ENCODE measurements at regions not wholly inside any gene's neighbourhood (a gene's known extent, or its start where the extent isn't known, plus 50 kb on each side); places are given as distances from the start of the nearest gene placed in this dataset.

- TF ChIP-seq YY1 (IDR thresholded peaks at IDR 0.05; ENCODE audit: low read depth) = no peak
- peak; percentile 41 for TF ChIP-seq RAD21 (IDR thresholded peaks at IDR 0.05; ENCODE audit: low read depth)
- no peak for TF ChIP-seq USF1 (IDR thresholded peaks at IDR 0.05)
Measured at GRCh38 chr12:46131732-46132469, 136.9 kb downstream of the SLC38A1 start.

GRCh38 chr12:46127656-46128055 is 137.3 kb upstream of the SCAF11 start:
- TF ChIP-seq USF1 (IDR thresholded peaks at IDR 0.05) (no peak), NFIC (IDR thresholded peaks at IDR 0.05) (no peak), MAX (IDR thresholded peaks at IDR 0.05) (no peak), TAF1 (IDR thresholded peaks at IDR 0.05; ENCODE audit: low read depth) (no peak), FOXM1 (IDR thresholded peaks at IDR 0.05; ENCODE audit: borderline replicate concordance, low read depth) (no peak), EP300 (IDR thresholded peaks at IDR 0.05; ENCODE audit: borderline replicate concordance) (no peak), CEBPB (IDR thresholded peaks at IDR 0.05) (no peak)

GRCh38 chr12:46126050-46126727 is 135.8 kb upstream of the SCAF11 start:
- TF ChIP-seq CREB1 (IDR thresholded peaks at IDR 0.05; ENCODE audit: low read depth) = no peak
- TF ChIP-seq CEBPB (IDR thresholded peaks at IDR 0.05) = no peak
- no peak for TF ChIP-seq MAX (IDR thresholded peaks at IDR 0.05)
- no peak for TF ChIP-seq EP300 (IDR thresholded peaks at IDR 0.05; ENCODE audit: borderline replicate concordance)
- TF ChIP-seq REST (IDR thresholded peaks at IDR 0.05; ENCODE audit: low read depth) = no peak
- no peak for TF ChIP-seq ZBTB7A (IDR thresholded peaks at IDR 0.05; ENCODE audit: low read depth)
- no peak for TF ChIP-seq USF1 (IDR thresholded peaks at IDR 0.05)
- no peak for TF ChIP-seq FOXM1 (IDR thresholded peaks at IDR 0.05; ENCODE audit: borderline replicate concordance, low read depth)
- no peak for TF ChIP-seq TEAD4 (IDR thresholded peaks at IDR 0.05)
- no peak for TF ChIP-seq YY1 (IDR thresholded peaks at IDR 0.05; ENCODE audit: low read depth)
- no peak for TF ChIP-seq EGR1 (IDR thresholded peaks at IDR 0.05)
- TF ChIP-seq NFIC (IDR thresholded peaks at IDR 0.05) = no peak
- TF ChIP-seq TCF12 (IDR thresholded peaks at IDR 0.05; ENCODE audit: low read depth) = no peak
- TF ChIP-seq TAF1 (IDR thresholded peaks at IDR 0.05; ENCODE audit: low read depth) = no peak
- TF ChIP-seq RAD21 (IDR thresholded peaks at IDR 0.05; ENCODE audit: low read depth) = no peak

- TF ChIP-seq NFIC (IDR thresholded peaks at IDR 0.05) = no peak
- no peak for TF ChIP-seq USF1 (IDR thresholded peaks at IDR 0.05)
- peak; percentile 87 for TF ChIP-seq RAD21 (IDR thresholded peaks at IDR 0.05; ENCODE audit: low read depth)
Measured at GRCh38 chr12:46124848-46125619, 134.7 kb upstream of the SCAF11 start.

GRCh38 chr12:46124132-46124847 is 133.9 kb upstream of the SCAF11 start:
- TF ChIP-seq CEBPB (IDR thresholded peaks at IDR 0.05) (no peak), EP300 (IDR thresholded peaks at IDR 0.05; ENCODE audit: borderline replicate concordance) (no peak), ZBTB7A (IDR thresholded peaks at IDR 0.05; ENCODE audit: low read depth) (no peak), MAX (IDR thresholded peaks at IDR 0.05) (no peak), EGR1 (IDR thresholded peaks at IDR 0.05) (no peak), TEAD4 (IDR thresholded peaks at IDR 0.05) (no peak), RAD21 (IDR thresholded peaks at IDR 0.05; ENCODE audit: low read depth) (no peak), CREB1 (IDR thresholded peaks at IDR 0.05; ENCODE audit: low read depth) (no peak), FOXM1 (IDR thresholded peaks at IDR 0.05; ENCODE audit: borderline replicate concordance, low read depth) (no peak), YY1 (IDR thresholded peaks at IDR 0.05; ENCODE audit: low read depth) (no peak), TCF12 (IDR thresholded peaks at IDR 0.05; ENCODE audit: low read depth) (no peak), NFIC (IDR thresholded peaks at IDR 0.05) (no peak), TAF1 (IDR thresholded peaks at IDR 0.05; ENCODE audit: low read depth) (no peak), USF1 (IDR thresholded peaks at IDR 0.05) (no peak), REST (IDR thresholded peaks at IDR 0.05; ENCODE audit: low read depth) (no peak)
